ENCODE measurements at regions not wholly inside any gene's neighbourhood (a gene's known extent, or its start where the extent isn't known, plus 50 kb on each side); places are given as distances from the start of the nearest gene placed in this dataset.

GRCh38 chr3:64832098-64832497, 144.3 kb upstream of the ADAMTS9 start:
- intact Hi-C loops (cut with micrococcal nuclease) = no loop called here
- no peak for TF ChIP-seq CTCF (IDR thresholded peaks at IDR 0.05)
- CTCF ChIA-PET = no interaction called here

GRCh38 chr3:64830681-64831080, 142.9 kb upstream of the ADAMTS9 start:
- Mint-ChIP-seq H3K27me3 (no peaks in the 10 kb centered on the region), H3K27ac (no peak overlapping the region), H3K9me3 (no peaks in the 10 kb centered on the region), H3K4me1 (ENCODE audit: low read depth) (no peaks in the 10 kb centered on the region), H3K4me3 (no peak overlapping the region), H3K36me3 (ENCODE audit: low read depth) (no peaks in the 10 kb centered on the region)
- DNase-seq (no peak), ATAC-seq (no peak)
- TF ChIP-seq CTCF (IDR thresholded peaks at IDR 0.05) = no peak
- intact Hi-C loops (cut with micrococcal nuclease) = no loop called here
- CTCF ChIA-PET = no interaction called here
- POLR2A ChIA-PET = no interaction called here

More at GRCh38 chr3:64832098-64832497, 144.3 kb upstream of the ADAMTS9 start:
- POLR2A ChIA-PET = no interaction called here
- no peak for ATAC-seq
- H3K4me3 Mint-ChIP-seq = no peak overlapping the region
- DNase-seq = no peak
- no peaks in the 10 kb centered on the region for H3K36me3 Mint-ChIP-seq (ENCODE audit: low read depth)
- no peaks in the 10 kb centered on the region for H3K9me3 Mint-ChIP-seq
- no peaks in the 10 kb centered on the region for H3K27me3 Mint-ChIP-seq
- no peak overlapping the region for H3K27ac Mint-ChIP-seq
- H3K4me1 Mint-ChIP-seq (ENCODE audit: low read depth) = no peaks in the 10 kb centered on the region

- TF ChIP-seq CTCF (IDR thresholded peaks at IDR 0.05) = no peak
These were observed 141.5 kb upstream of the ADAMTS9 start for GRCh38 chr3:64829331-64829730.

GRCh38 chr3:64828276-64828675, 140.5 kb upstream of the ADAMTS9 start:
- H3K4me3 Mint-ChIP-seq = no peak overlapping the region
- H3K4me1 Mint-ChIP-seq (ENCODE audit: low read depth) = no peaks in the 10 kb centered on the region
- no peak for TF ChIP-seq CTCF (IDR thresholded peaks at IDR 0.05)
- no peak for DNase-seq
- H3K27me3 Mint-ChIP-seq = no peaks in the 10 kb centered on the region
- intact Hi-C loops (cut with micrococcal nuclease) = no loop called here
- H3K36me3 Mint-ChIP-seq (ENCODE audit: low read depth) = no peaks in the 10 kb centered on the region
- ChIA-PET POLR2A (no interaction called here), CTCF (no interaction called here)
- no peak overlapping the region for H3K27ac Mint-ChIP-seq
- no peaks in the 10 kb centered on the region for H3K9me3 Mint-ChIP-seq
- no peak for ATAC-seq

More at GRCh38 chr3:64829331-64829730, 141.5 kb upstream of the ADAMTS9 start:
- DNase-seq (no peak), ATAC-seq (no peak)
- no peaks in the 10 kb centered on the region for H3K9me3 Mint-ChIP-seq
- ChIA-PET CTCF (no interaction called here), POLR2A (no interaction called here)
- intact Hi-C loops (cut with micrococcal nuclease) = no loop called here
- no peaks in the 10 kb centered on the region for H3K36me3 Mint-ChIP-seq (ENCODE audit: low read depth)
- H3K27ac Mint-ChIP-seq = no peak overlapping the region
- no peak overlapping the region for H3K4me3 Mint-ChIP-seq
- no peaks in the 10 kb centered on the region for H3K27me3 Mint-ChIP-seq
- H3K4me1 Mint-ChIP-seq (ENCODE audit: low read depth) = no peaks in the 10 kb centered on the region

GRCh38 chr3:64827431-64827830, 139.6 kb upstream of the ADAMTS9 start:
- Mint-ChIP-seq H3K4me3 (no peak overlapping the region), H3K4me1 (ENCODE audit: low read depth) (no peaks in the 10 kb centered on the region), H3K27ac (no peak overlapping the region), H3K36me3 (ENCODE audit: low read depth) (no peaks in the 10 kb centered on the region), H3K27me3 (no peaks in the 10 kb centered on the region), H3K9me3 (no peaks in the 10 kb centered on the region)
- CTCF ChIA-PET = no interaction called here
- POLR2A ChIA-PET = no interaction called here
- no peak for ATAC-seq
- no peak for TF ChIP-seq CTCF (IDR thresholded peaks at IDR 0.05)
- intact Hi-C loops (cut with micrococcal nuclease) = no loop called here
- DNase-seq = no peak
